ENCODE measurements at regions not wholly inside any gene's neighbourhood (a gene's known extent, or its start where the extent isn't known, plus 50 kb on each side); places are given as distances from the start of the nearest gene placed in this dataset.

- TF ChIP-seq EP300 (IDR thresholded peaks at IDR 0.05; ENCODE audit: borderline replicate concordance), result no peak
- no peak for TF ChIP-seq YY1 (IDR thresholded peaks at IDR 0.05; ENCODE audit: low read depth)
- no peak for TF ChIP-seq RAD21 (IDR thresholded peaks at IDR 0.05; ENCODE audit: low read depth)
- no peak for TF ChIP-seq NFIC (IDR thresholded peaks at IDR 0.05)
- TF ChIP-seq MAX (IDR thresholded peaks at IDR 0.05), result no peak
- TF ChIP-seq FOXM1 (IDR thresholded peaks at IDR 0.05; ENCODE audit: borderline replicate concordance, low read depth), result no peak
- TF ChIP-seq TAF1 (IDR thresholded peaks at IDR 0.05; ENCODE audit: low read depth), result no peak
- no peak for TF ChIP-seq ZBTB7A (IDR thresholded peaks at IDR 0.05; ENCODE audit: low read depth)
- no peak for TF ChIP-seq REST (IDR thresholded peaks at IDR 0.05; ENCODE audit: low read depth)
- TF ChIP-seq TCF12 (IDR thresholded peaks at IDR 0.05; ENCODE audit: low read depth), result no peak
- no peak for TF ChIP-seq CREB1 (IDR thresholded peaks at IDR 0.05; ENCODE audit: low read depth)
These were observed 152.0 kb downstream of the BCOR start for GRCh38 chrX:39945709-39946108.

Measured in Ishikawa (cell line).